ENCODE measurements at regions not wholly inside any gene's neighbourhood (a gene's known extent, or its start where the extent isn't known, plus 50 kb on each side); places are given as distances from the start of the nearest gene placed in this dataset.

DNA sequence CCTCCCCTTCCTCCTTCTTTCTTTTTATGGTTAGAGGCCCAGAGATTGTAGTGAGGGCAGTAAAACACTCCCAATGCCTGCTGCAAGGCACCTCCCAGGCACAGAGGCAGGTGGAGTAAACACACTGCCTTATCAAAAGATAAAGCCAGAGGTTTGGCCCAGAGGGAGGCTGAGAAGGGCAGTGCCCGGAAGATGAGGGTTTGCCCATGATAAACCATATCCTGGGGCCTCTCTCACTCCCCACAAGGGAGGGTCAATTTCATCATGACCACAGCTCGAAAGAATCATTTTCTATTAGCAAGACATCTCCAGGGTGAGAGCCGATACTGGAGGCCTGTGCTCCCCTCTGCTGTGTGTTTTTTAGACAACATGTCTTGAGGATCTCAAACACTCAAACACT is 98.5 kb upstream of the FAM9C start (continued):
- TF ChIP-seq, protein P1, sequence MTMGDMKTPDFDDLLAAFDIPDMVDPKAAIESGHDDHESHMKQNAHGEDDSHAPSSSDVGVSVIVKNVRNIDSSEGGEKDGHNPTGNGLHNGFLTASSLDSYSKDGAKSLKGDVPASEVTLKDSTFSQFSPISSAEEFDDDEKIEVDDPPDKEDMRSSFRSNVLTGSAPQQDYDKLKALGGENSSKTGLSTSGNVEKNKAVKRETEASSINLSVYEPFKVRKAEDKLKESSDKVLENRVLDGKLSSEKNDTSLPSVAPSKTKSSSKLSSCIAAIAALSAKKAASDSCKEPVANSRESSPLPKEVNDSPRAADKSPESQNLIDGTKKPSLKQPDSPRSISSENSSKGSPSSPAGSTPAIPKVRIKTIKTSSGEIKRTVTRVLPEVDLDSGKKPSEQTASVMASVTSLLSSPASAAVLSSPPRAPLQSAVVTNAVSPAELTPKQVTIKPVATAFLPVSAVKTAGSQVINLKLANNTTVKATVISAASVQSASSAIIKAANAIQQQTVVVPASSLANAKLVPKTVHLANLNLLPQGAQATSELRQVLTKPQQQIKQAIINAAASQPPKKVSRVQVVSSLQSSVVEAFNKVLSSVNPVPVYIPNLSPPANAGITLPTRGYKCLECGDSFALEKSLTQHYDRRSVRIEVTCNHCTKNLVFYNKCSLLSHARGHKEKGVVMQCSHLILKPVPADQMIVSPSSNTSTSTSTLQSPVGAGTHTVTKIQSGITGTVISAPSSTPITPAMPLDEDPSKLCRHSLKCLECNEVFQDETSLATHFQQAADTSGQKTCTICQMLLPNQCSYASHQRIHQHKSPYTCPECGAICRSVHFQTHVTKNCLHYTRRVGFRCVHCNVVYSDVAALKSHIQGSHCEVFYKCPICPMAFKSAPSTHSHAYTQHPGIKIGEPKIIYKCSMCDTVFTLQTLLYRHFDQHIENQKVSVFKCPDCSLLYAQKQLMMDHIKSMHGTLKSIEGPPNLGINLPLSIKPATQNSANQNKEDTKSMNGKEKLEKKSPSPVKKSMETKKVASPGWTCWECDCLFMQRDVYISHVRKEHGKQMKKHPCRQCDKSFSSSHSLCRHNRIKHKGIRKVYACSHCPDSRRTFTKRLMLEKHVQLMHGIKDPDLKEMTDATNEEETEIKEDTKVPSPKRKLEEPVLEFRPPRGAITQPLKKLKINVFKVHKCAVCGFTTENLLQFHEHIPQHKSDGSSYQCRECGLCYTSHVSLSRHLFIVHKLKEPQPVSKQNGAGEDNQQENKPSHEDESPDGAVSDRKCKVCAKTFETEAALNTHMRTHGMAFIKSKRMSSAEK (CRISPR knock-in tag; IDR thresholded peaks at IDR 0.05; ENCODE audit: borderline replicate concordance): no peak
- TF ChIP-seq TP53 (CRISPR knock-in tag; IDR thresholded peaks at IDR 0.05) (no peak), TCF7 (CRISPR knock-in tag; IDR thresholded peaks at IDR 0.05; ENCODE audit: low read depth) (no peak), USF2 (CRISPR knock-in tag; IDR thresholded peaks at IDR 0.05) (no peak), IRF1 (CRISPR knock-in tag; IDR thresholded peaks at IDR 0.05) (no peak), NR3C1 (CRISPR knock-in tag; conservative IDR thresholded peaks at IDR 0.05; ENCODE audit: low read depth) (no peak), ZNF232 (CRISPR knock-in tag; IDR thresholded peaks at IDR 0.05) (no peak), SP1 (CRISPR knock-in tag; conservative IDR thresholded peaks at IDR 0.05) (no peak)
- TF ChIP-seq, protein P2, sequence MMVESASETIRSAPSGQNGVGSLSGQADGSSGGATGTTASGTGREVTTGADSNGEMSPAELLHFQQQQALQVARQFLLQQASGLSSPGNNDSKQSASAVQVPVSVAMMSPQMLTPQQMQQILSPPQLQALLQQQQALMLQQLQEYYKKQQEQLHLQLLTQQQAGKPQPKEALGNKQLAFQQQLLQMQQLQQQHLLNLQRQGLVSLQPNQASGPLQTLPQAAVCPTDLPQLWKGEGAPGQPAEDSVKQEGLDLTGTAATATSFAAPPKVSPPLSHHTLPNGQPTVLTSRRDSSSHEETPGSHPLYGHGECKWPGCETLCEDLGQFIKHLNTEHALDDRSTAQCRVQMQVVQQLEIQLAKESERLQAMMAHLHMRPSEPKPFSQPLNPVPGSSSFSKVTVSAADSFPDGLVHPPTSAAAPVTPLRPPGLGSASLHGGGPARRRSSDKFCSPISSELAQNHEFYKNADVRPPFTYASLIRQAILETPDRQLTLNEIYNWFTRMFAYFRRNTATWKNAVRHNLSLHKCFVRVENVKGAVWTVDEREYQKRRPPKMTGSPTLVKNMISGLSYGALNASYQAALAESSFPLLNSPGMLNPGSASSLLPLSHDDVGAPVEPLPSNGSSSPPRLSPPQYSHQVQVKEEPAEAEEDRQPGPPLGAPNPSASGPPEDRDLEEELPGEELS (CRISPR knock-in tag; IDR thresholded peaks at IDR 0.05): no peak
- TF ChIP-seq, protein P3, sequence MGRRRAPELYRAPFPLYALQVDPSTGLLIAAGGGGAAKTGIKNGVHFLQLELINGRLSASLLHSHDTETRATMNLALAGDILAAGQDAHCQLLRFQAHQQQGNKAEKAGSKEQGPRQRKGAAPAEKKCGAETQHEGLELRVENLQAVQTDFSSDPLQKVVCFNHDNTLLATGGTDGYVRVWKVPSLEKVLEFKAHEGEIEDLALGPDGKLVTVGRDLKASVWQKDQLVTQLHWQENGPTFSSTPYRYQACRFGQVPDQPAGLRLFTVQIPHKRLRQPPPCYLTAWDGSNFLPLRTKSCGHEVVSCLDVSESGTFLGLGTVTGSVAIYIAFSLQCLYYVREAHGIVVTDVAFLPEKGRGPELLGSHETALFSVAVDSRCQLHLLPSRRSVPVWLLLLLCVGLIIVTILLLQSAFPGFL (CRISPR knock-in tag; IDR thresholded peaks at IDR 0.05; ENCODE audit: borderline replicate concordance): no peak

GRCh38 chrX:13140007-13140406 is 95.6 kb upstream of the FAM9C start:
- H3K9me3 Mint-ChIP-seq: 0 out of 2 replicates have a peak, but pooled peaks cover 3% of the 10 kb centered on the region

More at GRCh38 chrX:13140007-13140406, 95.6 kb upstream of the FAM9C start:
- Mint-ChIP-seq H3K4me1 (peaks cover 3% of the 10 kb centered on the region; the same call in 1 of the 2 replicates), H3K36me3 (peaks cover 19% of the 10 kb centered on the region), H3K27ac (no peak overlapping the region), H3K27me3 (ENCODE audit: low read depth) (peaks cover 4% of the 10 kb centered on the region; the same call in 1 of the 2 replicates), H3K4me3 (no peak overlapping the region)
- ChIA-PET POLR2A (no interaction called here), CTCF (no interaction called here)
- ATAC-seq (no peak), DNase-seq (ENCODE audit: low spot score) (no peak)
- no peak for TF ChIP-seq ETV6 (CRISPR knock-in tag; IDR thresholded peaks at IDR 0.05)
- TF ChIP-seq, protein P4, sequence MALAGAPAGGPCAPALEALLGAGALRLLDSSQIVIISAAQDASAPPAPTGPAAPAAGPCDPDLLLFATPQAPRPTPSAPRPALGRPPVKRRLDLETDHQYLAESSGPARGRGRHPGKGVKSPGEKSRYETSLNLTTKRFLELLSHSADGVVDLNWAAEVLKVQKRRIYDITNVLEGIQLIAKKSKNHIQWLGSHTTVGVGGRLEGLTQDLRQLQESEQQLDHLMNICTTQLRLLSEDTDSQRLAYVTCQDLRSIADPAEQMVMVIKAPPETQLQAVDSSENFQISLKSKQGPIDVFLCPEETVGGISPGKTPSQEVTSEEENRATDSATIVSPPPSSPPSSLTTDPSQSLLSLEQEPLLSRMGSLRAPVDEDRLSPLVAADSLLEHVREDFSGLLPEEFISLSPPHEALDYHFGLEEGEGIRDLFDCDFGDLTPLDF (CRISPR knock-in tag; IDR thresholded peaks at IDR 0.05): no peak
- TF ChIP-seq ZNF232 (CRISPR knock-in tag; IDR thresholded peaks at IDR 0.05): no peak
- no peak for TF ChIP-seq MYBL2 (CRISPR knock-in tag; IDR thresholded peaks at IDR 0.05)
- no peak for TF ChIP-seq ZNF423 (CRISPR knock-in tag; IDR thresholded peaks at IDR 0.05)
- no peak for TF ChIP-seq EMX1 (CRISPR knock-in tag; IDR thresholded peaks at IDR 0.05)
- no peak for TF ChIP-seq HMGA2 (CRISPR knock-in tag; IDR thresholded peaks at IDR 0.05)
- TF ChIP-seq CBFB (CRISPR knock-in tag; IDR thresholded peaks at IDR 0.05; ENCODE audit: low read depth): no peak
- no peak for TF ChIP-seq MLX (CRISPR knock-in tag; IDR thresholded peaks at IDR 0.05)
- TF ChIP-seq NR1H2 (CRISPR knock-in tag; IDR thresholded peaks at IDR 0.05): no peak
- TF ChIP-seq, protein P5, sequence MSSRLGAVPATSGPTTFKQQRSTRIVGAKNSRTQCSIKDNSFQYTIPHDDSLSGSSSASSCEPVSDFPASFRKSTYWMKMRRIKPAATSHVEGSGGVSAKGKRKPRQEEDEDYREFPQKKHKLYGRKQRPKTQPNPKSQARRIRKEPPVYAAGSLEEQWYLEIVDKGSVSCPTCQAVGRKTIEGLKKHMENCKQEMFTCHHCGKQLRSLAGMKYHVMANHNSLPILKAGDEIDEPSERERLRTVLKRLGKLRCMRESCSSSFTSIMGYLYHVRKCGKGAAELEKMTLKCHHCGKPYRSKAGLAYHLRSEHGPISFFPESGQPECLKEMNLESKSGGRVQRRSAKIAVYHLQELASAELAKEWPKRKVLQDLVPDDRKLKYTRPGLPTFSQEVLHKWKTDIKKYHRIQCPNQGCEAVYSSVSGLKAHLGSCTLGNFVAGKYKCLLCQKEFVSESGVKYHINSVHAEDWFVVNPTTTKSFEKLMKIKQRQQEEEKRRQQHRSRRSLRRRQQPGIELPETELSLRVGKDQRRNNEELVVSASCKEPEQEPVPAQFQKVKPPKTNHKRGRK (CRISPR knock-in tag; IDR thresholded peaks at IDR 0.05; ENCODE audit: borderline replicate concordance): no peak
- no peak for TF ChIP-seq CTCF (IDR thresholded peaks at IDR 0.05)
- no peak for TF ChIP-seq ZNF138 (CRISPR knock-in tag; conservative IDR thresholded peaks at IDR 0.05)
- no peak for TF ChIP-seq ATF1 (CRISPR knock-in tag; IDR thresholded peaks at IDR 0.05)

Data from WTC11 (cell line).